KMS-11 (cell line): ENCODE measurements at regions not wholly inside any gene's neighbourhood (a gene's known extent, or its start where the extent isn't known, plus 50 kb on each side); places are given as distances from the start of the nearest gene placed in this dataset.
"Not testable (repeated sequence)": the region's sequence is repeated elsewhere in the genome, so short reads cannot be mapped to it uniquely, and the experiment has no call there.

Source experiments
- H2AFZ ChIP-seq: fragments of 200-600 bp; sonication (generic); 2 replicates; pipeline ENCODE4 v1.6.1; 2016; ENCODE audit warnings: antibody characterized with exemption, mixed run types, low read depth
- H3K27ac ChIP-seq: fragments of 200-600 bp; sonication (generic); 2 replicates; pipeline ENCODE4 v1.6.1; 2016; ENCODE audit warnings: mild to moderate bottlenecking, mixed run types
- H3K27me3 ChIP-seq: fragments of 200-600 bp; sonication (generic); 2 replicates; pipeline ENCODE4 v1.6.1; 2017; ENCODE audit warnings: mild to moderate bottlenecking, low read depth, mixed run types, moderate library complexity; ENCODE audit not compliant: insufficient read depth
- H3K36me3 ChIP-seq: fragments of 200-600 bp; sonication (generic); 2 replicates; pipeline ENCODE4 v1.6.1; 2017; ENCODE audit warnings: mild to moderate bottlenecking, mixed run types; ENCODE audit not compliant: insufficient read depth
- H3K4me1 ChIP-seq: fragments of 200-600 bp; sonication (generic); 2 replicates; pipeline ENCODE4 v1.6.1; 2016; ENCODE audit warnings: mild to moderate bottlenecking, low read depth, mixed run types; ENCODE audit not compliant: poor library complexity, severe bottlenecking
- H3K4me2 ChIP-seq: fragments of 200-600 bp; sonication (generic); 2 replicates; pipeline ENCODE4 v1.7.0; 2016; ENCODE audit warnings: mild to moderate bottlenecking, mixed run types
- H3K4me3 ChIP-seq: fragments of 200-600 bp; sonication (generic); IDR thresholded peaks from 2 replicates; pipeline ENCODE4 v1.6.1; 2017; ENCODE audit warnings: low read depth, low read length, mixed read lengths; ENCODE audit not compliant: insufficient read depth
- H3K79me2 ChIP-seq: fragments of 200-600 bp; sonication (generic); 2 replicates; pipeline ENCODE4 v1.6.1; 2016; ENCODE audit warnings: low read depth, mixed run types; ENCODE audit not compliant: insufficient read depth
- H3K9ac ChIP-seq: fragments of 200-600 bp; sonication (generic); 2 replicates; pipeline ENCODE4 v1.6.1; 2016; ENCODE audit warnings: mild to moderate bottlenecking, mixed run types
- H4K20me1 ChIP-seq: fragments of 200-600 bp; sonication (generic); 2 replicates; pipeline ENCODE4 v1.6.1; 2016; ENCODE audit warnings: mild to moderate bottlenecking, mixed run types; ENCODE audit not compliant: insufficient read depth
- CTCF ChIP-seq: fragments of 200-600 bp; sonication (generic); conservative IDR thresholded peaks from 2 replicates; pipeline ENCODE4 v1.6.1; 2017; ENCODE audit warnings: low read depth, mild to moderate bottlenecking, antibody characterized with exemption, low read length, moderate library complexity, mixed read lengths

GRCh38 chr2:9725106-9725505, 94.3 kb upstream of the YWHAQ start:
- no peak overlapping the region for H2AFZ ChIP-seq

GRCh38 chr2:9726016-9726415, 95.2 kb upstream of the YWHAQ start:
- not testable (repeated sequence) for H3K27ac ChIP-seq, H3K4me3 ChIP-seq, H3K4me2 ChIP-seq, H3K36me3 ChIP-seq, H4K20me1 ChIP-seq, H2AFZ ChIP-seq, H3K9ac ChIP-seq, H3K79me2 ChIP-seq, H3K4me1 ChIP-seq, H3K27me3 ChIP-seq

More at GRCh38 chr2:9725106-9725505, 94.3 kb upstream of the YWHAQ start:
- Histone ChIP-seq H3K79me2 (no peaks in the 10 kb centered on the region), H3K9ac (no peak overlapping the region), H3K4me3 (no peak overlapping the region), H3K4me2 (no peak overlapping the region), H3K36me3 (no peaks in the 10 kb centered on the region), H3K4me1 (no peaks in the 10 kb centered on the region), H4K20me1 (no peaks in the 10 kb centered on the region), H3K27ac (no peak overlapping the region), H3K27me3 (no peaks in the 10 kb centered on the region)
- no peak for TF ChIP-seq CTCF

GRCh38 chr2:9730523-9730922, 99.7 kb upstream of the YWHAQ start:
- not testable (repeated sequence) for H3K36me3 ChIP-seq, H3K79me2 ChIP-seq, H3K27me3 ChIP-seq, H3K9ac ChIP-seq, H3K4me1 ChIP-seq, H3K27ac ChIP-seq, H3K4me3 ChIP-seq, H3K4me2 ChIP-seq, H4K20me1 ChIP-seq, H2AFZ ChIP-seq

- Histone ChIP-seq H3K36me3 (no peaks in the 10 kb centered on the region; the same call in 1 of the 2 replicates), H3K9ac (no peak overlapping the region), H4K20me1 (no peaks in the 10 kb centered on the region), H3K4me1 (no peaks in the 10 kb centered on the region), H3K4me3 (no peak overlapping the region), H3K27ac (no peak overlapping the region), H3K27me3 (no peaks in the 10 kb centered on the region), H2AFZ (no peak overlapping the region), H3K4me2 (no peak overlapping the region), H3K79me2 (no peaks in the 10 kb centered on the region)
- TF ChIP-seq CTCF, result no peak
Observed at GRCh38 chr2:9732824-9733223, 102.0 kb upstream of the YWHAQ start.

GRCh38 chr2:9734308-9734707, 103.5 kb upstream of the YWHAQ start:
- H3K36me3 ChIP-seq, result no peaks in the 10 kb centered on the region; the same call in 1 of the 2 replicates
- no peaks in the 10 kb centered on the region for H3K4me1 ChIP-seq
- H3K4me2 ChIP-seq, result no peak overlapping the region
- no peaks in the 10 kb centered on the region for H4K20me1 ChIP-seq
- no peak overlapping the region for H3K4me3 ChIP-seq
- TF ChIP-seq CTCF, result no peak
- H3K27me3 ChIP-seq, result no peaks in the 10 kb centered on the region
- H3K27ac ChIP-seq, result no peak overlapping the region
- H3K9ac ChIP-seq, result no peak overlapping the region
- H2AFZ ChIP-seq, result no peak overlapping the region
- H3K79me2 ChIP-seq, result no peaks in the 10 kb centered on the region
